ENCODE measurements at regions not wholly inside any gene's neighbourhood (a gene's known extent, or its start where the extent isn't known, plus 50 kb on each side); places are given as distances from the start of the nearest gene placed in this dataset.

GRCh38 chr15:46326173-46326572, 691.3 kb downstream of the SQOR start:
- DNase-seq = no peak

GRCh38 chr15:46328821-46329220, 694.0 kb downstream of the SQOR start:
- no peak for DNase-seq

GRCh38 chr15:46329876-46330275, 695.0 kb downstream of the SQOR start:
- DNase-seq = no peak

- DNase-seq = no peak
Measured at GRCh38 chr15:46331546-46331945, 696.7 kb downstream of the SQOR start.

- no peak for DNase-seq
Measured at GRCh38 chr15:46343196-46343935, 708.5 kb downstream of the SQOR start.

GRCh38 chr15:46344115-46344724, 709.4 kb downstream of the SQOR start:
- DNase-seq = peak; percentile 31

- peak; percentile 75 for DNase-seq
Measured at GRCh38 chr15:46344915-46345314, 710.1 kb downstream of the SQOR start.

- no peak for DNase-seq
Measured at GRCh38 chr15:46354443-46354842, 719.6 kb downstream of the SQOR start.

- peak; percentile 22 for DNase-seq
Measured at GRCh38 chr15:46365572-46365971, 730.7 kb downstream of the SQOR start.

GRCh38 chr15:46366360-46367007, 731.7 kb downstream of the SQOR start:
- no peak for DNase-seq

- DNase-seq = no peak
Measured at GRCh38 chr15:46383978-46384377, 749.1 kb downstream of the SQOR start.

GRCh38 chr15:46386356-46386755, 751.5 kb downstream of the SQOR start:
- DNase-seq = no peak

- DNase-seq = no peak
Measured at GRCh38 chr15:46389739-46390138, 754.9 kb downstream of the SQOR start.

GRCh38 chr15:46394463-46394862, 759.6 kb downstream of the SQOR start:
- DNase-seq = no peak

- no peak for DNase-seq
Measured at GRCh38 chr15:46408312-46408711, 773.5 kb downstream of the SQOR start.

- DNase-seq = no peak
Measured at GRCh38 chr15:46409841-46410301, 775.0 kb downstream of the SQOR start.

- no peak for DNase-seq
Measured at GRCh38 chr15:46410705-46411104, 775.9 kb downstream of the SQOR start.

- DNase-seq = no peak
Measured at GRCh38 chr15:46411900-46412299, 777.1 kb downstream of the SQOR start.

GRCh38 chr15:46413799-46414198, 779.0 kb downstream of the SQOR start:
- DNase-seq = no peak

GRCh38 chr15:46416544-46416943, 781.7 kb downstream of the SQOR start:
- DNase-seq = no peak

- no peak for DNase-seq
Measured at GRCh38 chr15:46420990-46421389, 786.2 kb downstream of the SQOR start.

- DNase-seq = no peak
Measured at GRCh38 chr15:46441294-46442062, 806.6 kb downstream of the SQOR start.

- DNase-seq = no peak
Measured at GRCh38 chr15:46442184-46442583, 807.4 kb downstream of the SQOR start.

All from NCI-H1105 (cell line).